Gastrocnemius medialis (tissue), 4 donors: ENCODE measurements at regions not wholly inside any gene's neighbourhood (a gene's known extent, or its start where the extent isn't known, plus 50 kb on each side); places are given as distances from the start of the nearest gene placed in this dataset.

Experiments
- ATAC-seq, 2 donors: fragments of 150-250 bp; one replicate each; pipeline ENCODE4 v1.9.1; 2016
- DNase-seq, 2 donors: peaks; one replicate each; pipeline ENCODE4 v3.0.0-alpha.2; 2019
- H3K27ac ChIP-seq, 4 donors: fragments of 200-600 bp; sonication (generic); 1 replicate in 1 of 4; 2 replicates in 3 of 4; pipeline ENCODE4 v1.5.1; 2016 to 2018; ENCODE audit warnings: mild to moderate bottlenecking in 2 of 4, moderate library complexity in 1 of 4
- H3K27me3 ChIP-seq, 3 donors: fragments of 200-600 bp; sonication (generic) in 2 of 3; 1 replicate in 1 of 3; 2 replicates in 2 of 3; pipeline versions ENCODE4 v1.5.1 to v1.6.0; 2016 to 2019; ENCODE audit warnings: mild to moderate bottlenecking in 1 of 3, moderate library complexity in 1 of 3
- H3K36me3 ChIP-seq, 2 donors: fragments of 200-600 bp; sonication (generic) in 1 of 2; one replicate each; pipeline ENCODE4 v1.5.1; 2017 to 2018
- H3K4me1 ChIP-seq, 2 donors: fragments of 200-600 bp; sonication (generic) in 1 of 2; one replicate each; pipeline ENCODE4 v1.5.1; 2016 to 2017; ENCODE audit warnings: mild to moderate bottlenecking in 2 of 2
- H3K4me3 ChIP-seq, 4 donors: fragments of 200-600 bp; sonication (generic) in 3 of 4; 1 replicate in 1 of 4; 2 replicates in 3 of 4; pipeline ENCODE4 v1.5.1; 2016 to 2019; ENCODE audit warnings: mild to moderate bottlenecking in 2 of 4
- H3K9me3 ChIP-seq, 3 donors: fragments of 200-600 bp; sonication (generic) in 2 of 3; 1 replicate in 1 of 3; 2 replicates in 2 of 3; pipeline ENCODE4 v1.5.1; 2016 to 2019
- POLR2A ChIP-seq, 2 donors: fragments of 450-650 bp; IDR thresholded peaks; one replicate each; pipeline ENCODE4 v1.6.1; 2017; ENCODE audit warnings: antibody characterized with exemption in 2 of 2, mild to moderate bottlenecking in 2 of 2, moderate library complexity in 2 of 2
- in situ Hi-C, 4 donors: fragments of 200-750 bp; cut with MboI; loops; one replicate each; pipeline versions ENCODE4 v1.15.0 to v1.8.0; 2017; ENCODE audit warnings: low sequenced_read_pairs in 4 of 4
- intact Hi-C: fragments of 100-400 bp; cut with DNase I; formaldehyde crosslinking; loops from one replicate; pipeline ENCODE4 v1.15.1; 2023; ENCODE audit warnings: low total_unique reads
- TF ChIP-seq, protein P1 (sequence below), 5 experiments: fragments of 450-650 bp in 3 of 5; fragments of 200-600 bp in 2 of 5; sonication (generic) in 2 of 5; IDR thresholded peaks in 4 of 5; conservative IDR thresholded peaks in 1 of 5; 1 replicate in 4 of 5; 2 replicates in 1 of 5; pipeline ENCODE4 v1.5.1; 2016 to 2019; ENCODE audit warnings: antibody characterized with exemption in 5 of 5, mild to moderate bottlenecking in 3 of 5, moderate library complexity in 3 of 5

DNA sequence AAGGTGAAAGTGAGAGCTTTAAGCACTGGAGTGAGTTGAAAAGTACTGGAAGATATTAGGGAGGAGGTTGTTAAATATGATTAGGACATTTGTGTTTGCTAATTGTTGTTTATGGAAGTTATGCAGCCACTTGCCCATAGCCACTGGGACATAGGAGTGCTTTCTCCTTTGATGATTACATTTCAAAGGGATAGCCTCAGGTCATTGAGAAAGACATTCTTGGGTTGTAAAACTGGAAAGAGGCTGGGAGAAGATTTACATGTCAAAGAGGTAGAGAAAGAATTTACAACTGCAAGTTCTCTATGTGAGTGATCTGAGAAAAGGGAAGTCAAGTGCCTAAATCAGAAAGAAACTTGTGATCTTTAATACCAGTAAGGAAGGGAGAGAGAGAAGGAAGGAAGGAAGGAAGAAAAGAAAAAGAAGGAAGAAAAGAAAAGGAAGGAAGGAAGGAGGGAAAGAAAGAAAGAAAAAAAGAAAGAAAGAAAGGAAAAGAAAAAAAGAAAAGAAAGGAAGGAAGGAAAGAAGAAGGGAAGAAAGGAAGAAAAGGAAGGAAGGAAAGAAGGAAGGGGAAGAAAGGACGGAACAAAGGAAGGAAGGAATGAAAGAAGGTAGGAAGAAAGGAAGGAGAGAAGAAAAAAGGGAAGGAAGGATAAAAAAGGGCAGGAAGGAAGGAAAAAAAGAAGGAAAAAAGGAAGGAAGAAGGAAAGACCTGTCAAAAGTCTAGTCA, 284.6 kb upstream of the DPYD start:
- DNase-seq = no peak
- no peaks in the 10 kb centered on the region for H3K9me3 ChIP-seq
- H3K27ac ChIP-seq = no peak overlapping the region
- ATAC-seq = no peak
- no peaks in the 10 kb centered on the region for H3K36me3 ChIP-seq
- no peaks in the 10 kb centered on the region for H3K4me1 ChIP-seq
- H3K27me3 ChIP-seq = no peaks in the 10 kb centered on the region
- no peak for TF ChIP-seq POLR2A (IDR thresholded peaks at IDR 0.05)
- TF ChIP-seq, protein P1, sequence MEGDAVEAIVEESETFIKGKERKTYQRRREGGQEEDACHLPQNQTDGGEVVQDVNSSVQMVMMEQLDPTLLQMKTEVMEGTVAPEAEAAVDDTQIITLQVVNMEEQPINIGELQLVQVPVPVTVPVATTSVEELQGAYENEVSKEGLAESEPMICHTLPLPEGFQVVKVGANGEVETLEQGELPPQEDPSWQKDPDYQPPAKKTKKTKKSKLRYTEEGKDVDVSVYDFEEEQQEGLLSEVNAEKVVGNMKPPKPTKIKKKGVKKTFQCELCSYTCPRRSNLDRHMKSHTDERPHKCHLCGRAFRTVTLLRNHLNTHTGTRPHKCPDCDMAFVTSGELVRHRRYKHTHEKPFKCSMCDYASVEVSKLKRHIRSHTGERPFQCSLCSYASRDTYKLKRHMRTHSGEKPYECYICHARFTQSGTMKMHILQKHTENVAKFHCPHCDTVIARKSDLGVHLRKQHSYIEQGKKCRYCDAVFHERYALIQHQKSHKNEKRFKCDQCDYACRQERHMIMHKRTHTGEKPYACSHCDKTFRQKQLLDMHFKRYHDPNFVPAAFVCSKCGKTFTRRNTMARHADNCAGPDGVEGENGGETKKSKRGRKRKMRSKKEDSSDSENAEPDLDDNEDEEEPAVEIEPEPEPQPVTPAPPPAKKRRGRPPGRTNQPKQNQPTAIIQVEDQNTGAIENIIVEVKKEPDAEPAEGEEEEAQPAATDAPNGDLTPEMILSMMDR (IDR thresholded peaks at IDR 0.05 in 4 of 5, conservative IDR thresholded peaks at IDR 0.05 in 1 of 5) = no peak
- no peak overlapping the region for H3K4me3 ChIP-seq
- in situ Hi-C loops = no loop called here
- intact Hi-C loops = no loop called here

DNA sequence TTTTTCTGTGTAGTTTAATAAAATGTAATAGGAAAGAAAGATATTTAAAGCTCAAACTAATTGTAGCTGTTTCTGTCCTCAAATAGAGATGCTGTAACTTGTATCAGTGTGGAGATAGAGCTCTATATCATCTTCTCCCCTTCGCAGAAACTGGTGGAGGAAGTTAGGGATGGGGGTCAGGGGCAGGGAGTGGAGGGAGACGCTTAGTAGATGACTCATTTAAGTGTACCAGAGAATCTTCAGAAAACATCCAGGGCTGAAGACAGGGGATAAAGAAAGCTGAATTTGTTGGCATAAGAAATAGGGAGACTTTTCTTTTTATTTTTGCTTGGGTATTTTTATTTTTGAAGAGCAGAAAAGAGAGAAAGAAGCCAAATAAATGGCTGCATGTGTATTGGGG, 282.6 kb upstream of the DPYD start:
- ATAC-seq (no peak), DNase-seq (no peak)
- intact Hi-C loops (no loop called here), in situ Hi-C loops (no loop called here)
- no peaks in the 10 kb centered on the region for H3K27me3 ChIP-seq
- no peak overlapping the region for H3K4me3 ChIP-seq
- no peaks in the 10 kb centered on the region for H3K4me1 ChIP-seq
- no peak for TF ChIP-seq POLR2A (IDR thresholded peaks at IDR 0.05)
- TF ChIP-seq, protein P1 (IDR thresholded peaks at IDR 0.05 in 4 of 5, conservative IDR thresholded peaks at IDR 0.05 in 1 of 5) = no peak
- H3K27ac ChIP-seq = no peak overlapping the region
- no peaks in the 10 kb centered on the region for H3K36me3 ChIP-seq
- H3K9me3 ChIP-seq = no peaks in the 10 kb centered on the region

DNA sequence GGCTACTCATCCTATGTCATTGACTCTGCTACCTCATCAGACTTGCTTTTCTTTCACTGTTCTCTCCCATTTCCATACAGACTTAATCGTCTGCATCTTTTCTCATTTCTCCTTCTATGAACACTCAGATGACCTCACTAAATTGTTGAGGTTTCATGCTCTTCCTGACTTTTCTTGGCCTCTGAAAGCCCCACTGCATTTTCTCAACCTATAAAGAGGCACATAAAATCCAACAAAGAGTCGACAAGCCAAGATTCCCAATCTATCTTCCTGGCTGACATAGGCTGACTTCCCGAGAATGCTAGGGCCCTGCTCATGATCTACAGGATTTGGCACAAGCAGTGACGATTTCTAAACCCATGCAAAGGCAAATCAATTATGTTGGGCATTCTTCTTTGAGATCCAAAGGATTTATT, 280.8 kb upstream of the DPYD start:
- no peak for DNase-seq
- TF ChIP-seq, protein P1 (IDR thresholded peaks at IDR 0.05 in 4 of 5, conservative IDR thresholded peaks at IDR 0.05 in 1 of 5) = no peak
- no peak for TF ChIP-seq POLR2A (IDR thresholded peaks at IDR 0.05)
- H3K4me3 ChIP-seq = no peak overlapping the region
- H3K9me3 ChIP-seq = no peaks in the 10 kb centered on the region
- H3K4me1 ChIP-seq = no peaks in the 10 kb centered on the region
- intact Hi-C loops (no loop called here), in situ Hi-C loops (no loop called here)
- H3K27me3 ChIP-seq = no peaks in the 10 kb centered on the region
- no peak for ATAC-seq
- no peaks in the 10 kb centered on the region for H3K36me3 ChIP-seq
- H3K27ac ChIP-seq = no peak overlapping the region

DNA sequence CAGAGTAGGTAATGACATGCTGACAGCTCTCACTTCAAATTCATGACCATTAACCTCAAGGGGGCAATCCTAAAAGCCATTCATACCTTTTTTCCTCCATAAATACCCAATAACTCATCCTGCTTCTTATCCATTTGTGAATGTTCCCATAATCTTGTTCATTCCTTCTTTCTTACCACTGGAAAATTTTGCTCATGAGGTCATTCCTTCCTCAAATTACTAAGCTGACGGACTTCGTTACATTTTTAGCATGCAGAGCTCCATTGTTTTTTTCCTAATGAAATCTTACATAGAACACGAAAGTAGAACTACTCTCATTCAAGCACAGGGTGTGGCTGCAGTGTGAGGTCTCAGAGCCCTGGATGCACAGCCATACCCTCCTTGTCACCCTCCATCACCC, 276.5 kb upstream of the DPYD start:
- TF ChIP-seq POLR2A (IDR thresholded peaks at IDR 0.05) = no peak
- TF ChIP-seq, protein P1 (IDR thresholded peaks at IDR 0.05 in 4 of 5, conservative IDR thresholded peaks at IDR 0.05 in 1 of 5) = no peak
- Histone ChIP-seq H3K4me3 (no peak overlapping the region), H3K36me3 (no peaks in the 10 kb centered on the region), H3K27ac (no peak overlapping the region), H3K4me1 (no peaks in the 10 kb centered on the region), H3K27me3 (no peaks in the 10 kb centered on the region), H3K9me3 (no peaks in the 10 kb centered on the region)
- intact Hi-C loops (no loop called here), in situ Hi-C loops (no loop called here)
- no peak for DNase-seq
- no peak for ATAC-seq

DNA sequence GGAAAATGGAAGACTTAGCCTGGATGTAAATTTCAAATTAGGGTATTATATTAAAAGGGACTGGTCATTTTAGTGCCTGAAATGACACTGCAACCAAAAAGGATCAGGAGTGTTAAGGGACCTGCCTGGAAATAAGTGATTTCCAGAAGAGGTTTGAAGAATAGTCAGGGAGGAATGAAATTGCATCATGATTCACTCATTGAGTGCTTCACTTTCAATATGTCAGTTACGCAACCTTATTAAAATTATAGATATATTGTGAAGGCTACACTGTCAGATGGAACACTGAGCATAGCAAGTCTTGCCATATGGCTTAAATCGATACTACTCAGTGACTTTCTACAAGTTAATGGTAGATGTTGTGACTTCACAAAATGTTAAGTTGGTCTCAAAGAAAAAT, 275.2 kb upstream of the DPYD start:
- ATAC-seq = no peak
- in situ Hi-C loops = no loop called here
- TF ChIP-seq, protein P1 (IDR thresholded peaks at IDR 0.05 in 4 of 5, conservative IDR thresholded peaks at IDR 0.05 in 1 of 5) = no peak
- no peak for TF ChIP-seq POLR2A (IDR thresholded peaks at IDR 0.05)

More for the DNA sequence above, 275.2 kb upstream of the DPYD start:
- H3K4me3 ChIP-seq = no peak overlapping the region
- H3K27ac ChIP-seq = no peak overlapping the region
- no peaks in the 10 kb centered on the region for H3K4me1 ChIP-seq
- H3K36me3 ChIP-seq = no peaks in the 10 kb centered on the region
- no peak for DNase-seq
- no peaks in the 10 kb centered on the region for H3K9me3 ChIP-seq
- intact Hi-C loops = no loop called here
- H3K27me3 ChIP-seq = no peaks in the 10 kb centered on the region
